A549 (cell line): ENCODE measurements at regions not wholly inside any gene's neighbourhood (a gene's known extent, or its start where the extent isn't known, plus 50 kb on each side); places are given as distances from the start of the nearest gene placed in this dataset.

Experiments used
- ATAC-seq, 2 experiments: fragments of 200-7000 bp in 1 of 2; fragments of >200 bp in 1 of 2; cut with Nextera tagmentation in 1 of 2; cut with Tn5 transposase in 1 of 2; 3 replicates each; pipeline versions ENCODE4 v1.8.0 to v1.9.1; 2018 to 2020; ENCODE audit warnings: mild to moderate bottlenecking in 1 of 2, moderate library complexity in 1 of 2
- CTCF ChIA-PET: fragments of 300-600 bp; sonication (Branson Sonifier 250); formaldehyde crosslinking; extraction: SDS; loops from one replicate; lab custom pipeline; 2021; ENCODE audit warnings: antibody characterized with exemption, inconsistent platforms; lab: Yijun Ruan, JAX
- POLR2A ChIA-PET: fragments of 350-600 bp; formaldehyde crosslinking; extraction: SDS; loops from one replicate; lab custom pipeline; 2021; ENCODE audit warnings: antibody characterized with exemption, inconsistent platforms; lab: Yijun Ruan, JAX
- DNase-seq, 2 experiments: peaks; one replicate each; pipeline versions ENCODE4 v3.0.0 to v3.0.0-alpha.2; 2011 to 2016; ENCODE audit warnings: low read depth in 1 of 2, low spot score in 1 of 2
- FAIRE-seq: peaks from 2 replicates; lab custom pipeline; 2011; peaks lifted over from hg19 to GRCh38; lab: Jason Lieb, UNC
- H3K27ac ChIP-seq, 2 experiments: fragments of >200 bp; sonication (Bioruptor Twin); formaldehyde crosslinking; 3 replicates each; pipeline ENCODE4 v1.5.1; 2016 to 2017
- H3K4me1 ChIP-seq: fragments of >200 bp; sonication (Bioruptor Twin); formaldehyde crosslinking; 3 replicates; pipeline ENCODE4 v1.6.1; 2016
- H3K4me2 ChIP-seq: fragments of >200 bp; sonication (Bioruptor Twin); formaldehyde crosslinking; 3 replicates; pipeline ENCODE4 v1.6.1; 2016
- H3K4me3 ChIP-seq: fragments of >200 bp; sonication (Bioruptor Twin); formaldehyde crosslinking; 3 replicates; pipeline ENCODE4 v1.5.1; 2016
- H3K9me3 ChIP-seq: fragments of >200 bp; sonication (Bioruptor Twin); formaldehyde crosslinking; 3 replicates; pipeline ENCODE4 v1.6.1; 2016
- CBX8 ChIP-seq: fragments of 200-600 bp; sonication (generic); IDR thresholded peaks from 2 replicates; pipeline ENCODE4 v1.6.1; 2016
- CHD4 ChIP-seq: fragments of 200-600 bp; sonication (generic); IDR thresholded peaks from 2 replicates; pipeline ENCODE4 v1.6.1; 2016; ENCODE audit warnings: antibody characterized with exemption, mild to moderate bottlenecking, borderline replicate concordance
- CTCF ChIP-seq: fragments of >200 bp; sonication (Bioruptor Twin); formaldehyde crosslinking; IDR thresholded peaks from 3 replicates; pipeline ENCODE4 v1.5.1; 2016
- ESRRA ChIP-seq: fragments of 150-350 bp; IDR thresholded peaks from 2 replicates; pipeline ENCODE4 v1.6.1; 2014; ENCODE audit warnings: mild to moderate bottlenecking, low read length, borderline replicate concordance
- FOXS1 ChIP-seq: fragments of 250-450 bp; sonication (Bioruptor Pico); IDR thresholded peaks from 2 replicates; pipeline ENCODE4 v1.5.0; 2020; ENCODE audit warnings: mild to moderate bottlenecking, moderate library complexity
- GATA3 ChIP-seq: IDR thresholded peaks from 2 replicates; pipeline ENCODE4 v1.6.1; 2012; ENCODE audit warnings: borderline replicate concordance
- HEYL ChIP-seq: fragments of 250-450 bp; sonication (Bioruptor Pico); IDR thresholded peaks from 2 replicates; pipeline ENCODE4 v1.8.0; 2021; ENCODE audit warnings: mild to moderate bottlenecking, moderate library complexity
- HMGXB4 ChIP-seq: fragments of 250-450 bp; sonication (Bioruptor Pico); IDR thresholded peaks from 2 replicates; pipeline ENCODE4 v1.5.0; 2021; ENCODE audit warnings: mild to moderate bottlenecking, moderate library complexity, borderline replicate concordance
- HOXA7 ChIP-seq: fragments of 250-450 bp; sonication (Bioruptor Pico); IDR thresholded peaks from 2 replicates; pipeline ENCODE4 v1.5.0; 2020; ENCODE audit warnings: mild to moderate bottlenecking, moderate library complexity
- JUN ChIP-seq, 2 experiments: fragments of >200 bp; sonication (Bioruptor Twin); formaldehyde crosslinking; IDR thresholded peaks; 2 replicates in 1 of 2; 3 replicates in 1 of 2; pipeline ENCODE4 v1.6.1; 2016 to 2017
- JUNB ChIP-seq: fragments of >200 bp; sonication (Bioruptor Twin); formaldehyde crosslinking; IDR thresholded peaks from 2 replicates; pipeline ENCODE4 v1.6.1; 2016
- KDM5A ChIP-seq: fragments of 200-600 bp; sonication (generic); IDR thresholded peaks from 2 replicates; pipeline ENCODE4 v1.6.1; 2016; ENCODE audit warnings: antibody characterized with exemption, mild to moderate bottlenecking
- MAFK ChIP-seq: fragments of 450-650 bp; IDR thresholded peaks from 2 replicates; pipeline ENCODE4 v1.6.1; 2014; ENCODE audit not compliant: partially characterized antibody
- NPAS2 ChIP-seq: fragments of 250-450 bp; sonication (Bioruptor Pico); IDR thresholded peaks from 2 replicates; pipeline ENCODE4 v1.8.0; 2022; ENCODE audit warnings: mild to moderate bottlenecking, moderate library complexity, borderline replicate concordance
- POLR2A ChIP-seq: IDR thresholded peaks from 2 replicates; pipeline ENCODE4 v1.6.1; 2012; ENCODE audit warnings: mild to moderate bottlenecking, low read length
- RFX5 ChIP-seq: fragments of 450-650 bp; IDR thresholded peaks from 2 replicates; pipeline ENCODE4 v1.7.1; 2014; ENCODE audit warnings: antibody characterized with exemption, mild to moderate bottlenecking, moderate library complexity
- SMC3 ChIP-seq: fragments of >200 bp; sonication (Bioruptor Twin); formaldehyde crosslinking; IDR thresholded peaks from 3 replicates; pipeline ENCODE4 v1.6.1; 2018; ENCODE audit warnings: inconsistent platforms
- SREBF2 ChIP-seq: fragments of 450-650 bp; IDR thresholded peaks from 2 replicates; pipeline ENCODE4 v1.6.1; 2014; ENCODE audit warnings: mild to moderate bottlenecking, moderate library complexity
- TFCP2L1 ChIP-seq: fragments of 250-450 bp; sonication (Bioruptor Pico); IDR thresholded peaks from 2 replicates; pipeline ENCODE4 v1.5.0; 2021; ENCODE audit warnings: mild to moderate bottlenecking
- ZFP36 ChIP-seq: fragments of 450-650 bp; IDR thresholded peaks from 2 replicates; pipeline ENCODE4 v1.6.1; 2014; ENCODE audit warnings: borderline replicate concordance; ENCODE audit not compliant: partially characterized antibody
- WGBS: methylation state at CpG from one replicate; pipeline ENCODE4 v1.1.6; 2017; ENCODE audit errors: missing lambda C conversion rate; 5-methylcytosine and 5-hydroxymethylcytosine counted together
- TF ChIP-seq, protein P1 (sequence below): fragments of >200 bp; sonication (Bioruptor Twin); formaldehyde crosslinking; IDR thresholded peaks from 2 replicates; pipeline ENCODE4 v1.6.1; 2016

DNA sequence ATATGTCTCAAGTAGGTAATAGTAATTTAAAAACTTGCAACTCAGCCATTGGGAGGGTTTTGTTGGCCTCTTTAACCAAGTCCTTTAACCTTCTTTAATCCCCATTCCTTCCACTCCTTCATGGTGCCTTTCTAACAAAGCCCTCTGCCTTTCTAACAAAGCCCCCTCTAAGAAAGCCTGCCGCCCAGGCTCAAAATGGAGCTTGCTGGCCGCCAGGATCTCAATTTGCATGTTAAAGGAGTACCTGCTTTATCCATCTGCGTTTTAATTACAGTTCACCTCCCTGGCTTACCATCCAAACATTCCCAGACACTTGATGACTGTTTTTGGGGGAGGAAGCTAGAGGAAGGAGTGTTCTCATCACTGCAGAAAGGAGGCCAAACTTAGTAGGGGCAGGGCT is 183.4 kb downstream of the PTPN11 start (continued):
- TF ChIP-seq HMGXB4 (CRISPR knock-in tag) = no peak
- TF ChIP-seq, all 56 proteins: peak for 0

DNA sequence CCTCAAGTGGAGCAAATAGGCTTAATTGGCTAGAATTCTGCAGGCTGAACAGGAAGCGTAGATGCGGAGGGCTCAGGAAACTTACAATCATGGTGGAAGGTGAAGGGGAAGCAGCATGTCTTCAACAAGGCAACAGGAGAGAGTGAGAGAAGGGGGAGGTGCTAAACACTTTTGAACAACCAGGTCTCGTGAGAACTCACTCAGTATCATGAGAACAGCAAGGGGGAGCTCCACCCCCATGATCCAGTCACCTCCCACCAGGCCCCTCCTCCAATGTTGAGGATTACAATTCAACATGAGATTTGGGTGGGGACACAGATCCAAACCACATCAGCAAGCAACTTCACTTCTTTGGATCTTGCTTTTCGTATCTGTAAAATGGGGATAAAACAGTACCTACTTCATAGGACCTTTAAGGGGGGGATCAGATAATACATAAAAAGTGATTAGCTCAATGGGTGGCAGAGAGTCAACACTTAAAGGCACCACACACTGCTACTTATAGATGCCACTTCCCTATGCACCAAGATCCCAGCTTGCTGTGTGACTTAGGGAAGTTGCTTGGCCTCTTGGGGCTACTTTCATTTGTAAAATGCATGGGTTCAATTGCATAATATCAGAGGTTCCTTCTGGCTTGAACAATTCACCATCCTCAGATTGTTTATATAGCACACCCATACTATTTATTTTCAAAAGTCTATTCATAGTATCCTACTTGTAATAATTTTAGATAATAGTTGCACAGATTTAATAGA is 184.8 kb upstream of the RPH3A start:
- H3K9me3 ChIP-seq = 0 out of 3 replicates have a peak, but pooled peaks cover 3% of the 10 kb centered on the region
- WGBS = 54% methylated on average over 4 of the region's 4 CpGs
- no peak for TF ChIP-seq CHD4
- TF ChIP-seq NPAS2 = no peak
- TF ChIP-seq HEYL (CRISPR knock-in tag) = no peak
- TF ChIP-seq GATA3 = no peak
- no peak for TF ChIP-seq JUN (IDR thresholded peaks at IDR 0.05)
- TF ChIP-seq, all 56 proteins: peak for 0
- no peak overlapping the region for H3K27ac ChIP-seq
- ChIA-PET CTCF (interaction anchor here (0.8 kb wide), 1 partner anchor 134 kb away, joined by 3 read pairs; no protein-coding TSS in a partner anchor), POLR2A (no interaction called here)
- ATAC-seq = no peak
- FAIRE-seq = no peak
- peak in 1 of 2 experiments; percentile 25 for DNase-seq
- no peak overlapping the region for H3K4me3 ChIP-seq
- H3K4me1 ChIP-seq = no peaks in the 10 kb centered on the region
- no peak overlapping the region for H3K4me2 ChIP-seq

GRCh38 chr12:112607427-112607826 is 184.1 kb upstream of the RPH3A start:
- no peak overlapping the region for H3K4me2 ChIP-seq
- no peaks in the 10 kb centered on the region for H3K4me1 ChIP-seq
- H3K9me3 ChIP-seq = 0 out of 3 replicates have a peak, but pooled peaks cover 3% of the 10 kb centered on the region
- TF ChIP-seq, protein P1, sequence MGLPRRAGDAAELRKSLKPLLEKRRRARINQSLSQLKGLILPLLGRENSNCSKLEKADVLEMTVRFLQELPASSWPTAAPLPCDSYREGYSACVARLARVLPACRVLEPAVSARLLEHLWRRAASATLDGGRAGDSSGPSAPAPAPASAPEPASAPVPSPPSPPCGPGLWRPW = no peak
- no peak for TF ChIP-seq HMGXB4 (CRISPR knock-in tag)
- TF ChIP-seq ZFP36 = no peak
- TF ChIP-seq TFCP2L1 (CRISPR knock-in tag) = no peak
- no peak for TF ChIP-seq SMC3
- TF ChIP-seq CBX8 = no peak
- TF ChIP-seq JUNB = no peak
- no peak for TF ChIP-seq KDM5A
- TF ChIP-seq ESRRA = no peak
- TF ChIP-seq, all 56 proteins: peak for 0
- WGBS = 28% methylated on average over 3 of the region's 3 CpGs
- ATAC-seq (no peak), DNase-seq (no peak), FAIRE-seq (no peak)
- ChIA-PET POLR2A (no interaction called here), CTCF (no interaction called here)
- Histone ChIP-seq H3K27ac (no peak overlapping the region), H3K4me3 (no peak overlapping the region)

DNA sequence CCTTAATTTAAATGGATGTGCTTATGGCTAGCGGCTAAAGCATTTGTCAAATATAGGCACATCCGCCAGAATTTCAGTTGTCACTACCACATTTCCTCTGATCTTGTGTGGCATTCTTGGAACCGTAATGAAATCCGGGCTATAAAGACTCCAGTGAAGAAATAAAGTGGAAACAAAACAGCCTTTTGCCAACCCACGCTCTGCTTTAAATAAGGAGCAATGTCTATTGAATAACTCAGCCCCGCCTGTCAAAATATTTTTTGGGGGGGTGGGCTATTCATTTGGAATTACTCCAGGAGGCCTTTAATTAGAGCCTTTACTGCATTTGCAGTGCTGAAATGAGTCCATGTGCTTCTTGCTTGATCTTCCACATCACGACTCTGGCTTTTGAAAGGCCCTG is 179.6 kb upstream of the RPH3A start:
- TF ChIP-seq CTCF = no peak
- no peak for TF ChIP-seq HOXA7 (CRISPR knock-in tag)
- no peak for TF ChIP-seq JUN (IDR thresholded peaks at IDR 0.05)
- no peak for TF ChIP-seq NPAS2
- TF ChIP-seq MAFK = no peak
- no peak for TF ChIP-seq HMGXB4 (CRISPR knock-in tag)
- TF ChIP-seq FOXS1 (CRISPR knock-in tag) = no peak
- TF ChIP-seq POLR2A = no peak
- no peak for TF ChIP-seq SREBF2
- no peak for TF ChIP-seq RFX5
- TF ChIP-seq, all 56 proteins: peak for 0
- ATAC-seq (no peak), FAIRE-seq (no peak), DNase-seq (no peak)
- 61% methylated on average over 7 of the region's 7 CpGs for WGBS
- peaks cover 6% of the 10 kb centered on the region; the same call in 1 of the 3 replicates for H3K9me3 ChIP-seq
- ChIA-PET POLR2A (no interaction called here), CTCF (no interaction called here)
- H3K4me3 ChIP-seq = no peak overlapping the region
- no peaks in the 10 kb centered on the region for H3K4me1 ChIP-seq
- H3K4me2 ChIP-seq = no peak overlapping the region
- H3K27ac ChIP-seq = no peak overlapping the region
